ENCODE measurements at regions not wholly inside any gene's neighbourhood (a gene's known extent, or its start where the extent isn't known, plus 50 kb on each side); places are given as distances from the start of the nearest gene placed in this dataset.

DNA sequence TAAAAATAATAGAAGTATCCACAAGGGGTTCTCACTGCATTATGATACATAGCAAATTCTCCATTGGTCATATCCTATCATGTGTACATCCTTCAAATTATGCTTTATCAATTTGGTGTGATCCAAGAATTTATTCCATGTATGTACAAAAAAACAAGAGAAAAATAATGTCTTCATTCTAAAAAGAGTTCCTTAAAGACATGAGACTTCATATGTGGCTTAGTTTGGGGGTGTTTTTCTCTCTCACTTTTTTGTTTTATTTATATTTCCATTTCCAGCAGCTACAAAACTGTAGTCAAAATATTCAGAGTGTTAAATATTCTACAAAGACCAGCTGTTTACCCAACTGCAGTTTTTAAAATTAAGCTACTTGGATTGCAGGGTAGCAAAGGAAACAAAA, 972.0 kb downstream of the DTWD2 start:
- TF ChIP-seq POLR2A (IDR thresholded peaks at IDR 0.05; ENCODE audit: low read length) (no peak), GATA1 (IDR thresholded peaks at IDR 0.05; ENCODE audit: low read depth, low read length) (no peak)
